Spleen (tissue), 11 donors: ENCODE measurements at regions not wholly inside any gene's neighbourhood (a gene's known extent, or its start where the extent isn't known, plus 50 kb on each side); places are given as distances from the start of the nearest gene placed in this dataset.

ENCODE experiments used
- DNase-seq: peaks from one replicate; pipeline ENCODE4 v3.0.0-alpha.2; 2020
- H3K27ac ChIP-seq, 8 donors: fragments of 200-600 bp; sonication (generic) in 7 of 8; 1 replicate in 4 of 8; 2 replicates in 4 of 8; pipeline versions ENCODE4 v1.5.0 to v1.8.0; 2016 to 2021; ENCODE audit warnings: inconsistent platforms in 4 of 8, mild to moderate bottlenecking in 4 of 8, moderate library complexity in 1 of 8
- H3K27me3 ChIP-seq, 7 donors: fragments of 200-600 bp; sonication (generic) in 6 of 7; replicated peaks in 1 of 7; 1 replicate in 4 of 7; 2 replicates in 3 of 7; pipeline versions ENCODE4 v1.5.0 to v1.8.0; 2016 to 2021; ENCODE audit warnings: inconsistent platforms in 3 of 7, mild to moderate bottlenecking in 1 of 7
- H3K36me3 ChIP-seq, 6 donors: fragments of 200-600 bp; sonication (generic) in 5 of 6; 1 replicate in 4 of 6; 2 replicates in 2 of 6; pipeline versions ENCODE4 v1.5.0 to v1.8.0; 2016 to 2021; ENCODE audit warnings: inconsistent platforms in 2 of 6
- H3K4me1 ChIP-seq, 6 donors: fragments of 200-600 bp; sonication (generic) in 5 of 6; 1 replicate in 3 of 6; 2 replicates in 3 of 6; pipeline versions ENCODE4 v1.5.0 to v1.8.0; 2016 to 2021; ENCODE audit warnings: inconsistent platforms in 3 of 6
- H3K4me3 ChIP-seq, 8 donors: fragments of 200-600 bp; sonication (generic) in 7 of 8; 1 replicate in 4 of 8; 2 replicates in 4 of 8; pipeline versions ENCODE4 v1.5.0 to v1.8.0; 2016 to 2021; ENCODE audit warnings: inconsistent platforms in 4 of 8, mild to moderate bottlenecking in 4 of 8, moderate library complexity in 2 of 8
- H3K9me3 ChIP-seq, 8 donors: fragments of 200-600 bp; sonication (generic) in 7 of 8; 1 replicate in 4 of 8; 2 replicates in 4 of 8; pipeline versions ENCODE4 v1.5.0 to v1.8.0; 2016 to 2021; ENCODE audit warnings: inconsistent platforms in 4 of 8
- CTCF ChIP-seq, 11 experiments: fragments of 200-600 bp in 7 of 11; fragments of 450-650 bp in 4 of 11; sonication (generic) in 4 of 11; IDR thresholded peaks in 8 of 11; conservative IDR thresholded peaks in 3 of 11; 1 replicate in 7 of 11; 2 replicates in 4 of 11; pipeline versions ENCODE4 v1.4.0 to v1.8.0; 2016 to 2021; ENCODE audit warnings: antibody characterized with exemption in 11 of 11, inconsistent platforms in 4 of 11, mild to moderate bottlenecking in 1 of 11
- POLR2A ChIP-seq, 3 donors: fragments of 450-650 bp; IDR thresholded peaks; one replicate each; pipeline ENCODE4 v1.5.1; 2017; ENCODE audit warnings: antibody characterized with exemption in 3 of 3, mild to moderate bottlenecking in 1 of 3
- POLR2AphosphoS5 ChIP-seq, 3 donors: sonication (generic); formaldehyde crosslinking; IDR thresholded peaks; one replicate each; pipeline ENCODE4 v1.5.1; 2017; ENCODE audit warnings: antibody characterized with exemption in 3 of 3
- WGBS, 5 donors: extraction: QIAGEN DNeasy Blood & Tissue Kit in 3 of 5; methylation state at CpG; one replicate each; pipeline versions ENCODE4 v1.1.5 to v1.1.7; 2013 to 2018; 5-methylcytosine and 5-hydroxymethylcytosine counted together
- intact Hi-C: fragments of 100-400 bp; cut with DNase I; formaldehyde crosslinking; loops from one replicate; pipeline ENCODE4 v1.15.0; 2023; ENCODE audit warnings: low total_unique reads
- donor health status: healthy with polysubstance abuse.
- donor health status: DM: no; HTN: no; CAD: no; lungs with moderate emphysema.
- donor health status: DM: no; HTN: no; CAD: no.
- donor health status: Bipolar disorder and iron deficiency.
- donor health status: healthy.
- donor health status: DM: no; HTN: no; CAD: no.
- donor health status: DM: yes; HTN: yes; CAD: no.

DNA sequence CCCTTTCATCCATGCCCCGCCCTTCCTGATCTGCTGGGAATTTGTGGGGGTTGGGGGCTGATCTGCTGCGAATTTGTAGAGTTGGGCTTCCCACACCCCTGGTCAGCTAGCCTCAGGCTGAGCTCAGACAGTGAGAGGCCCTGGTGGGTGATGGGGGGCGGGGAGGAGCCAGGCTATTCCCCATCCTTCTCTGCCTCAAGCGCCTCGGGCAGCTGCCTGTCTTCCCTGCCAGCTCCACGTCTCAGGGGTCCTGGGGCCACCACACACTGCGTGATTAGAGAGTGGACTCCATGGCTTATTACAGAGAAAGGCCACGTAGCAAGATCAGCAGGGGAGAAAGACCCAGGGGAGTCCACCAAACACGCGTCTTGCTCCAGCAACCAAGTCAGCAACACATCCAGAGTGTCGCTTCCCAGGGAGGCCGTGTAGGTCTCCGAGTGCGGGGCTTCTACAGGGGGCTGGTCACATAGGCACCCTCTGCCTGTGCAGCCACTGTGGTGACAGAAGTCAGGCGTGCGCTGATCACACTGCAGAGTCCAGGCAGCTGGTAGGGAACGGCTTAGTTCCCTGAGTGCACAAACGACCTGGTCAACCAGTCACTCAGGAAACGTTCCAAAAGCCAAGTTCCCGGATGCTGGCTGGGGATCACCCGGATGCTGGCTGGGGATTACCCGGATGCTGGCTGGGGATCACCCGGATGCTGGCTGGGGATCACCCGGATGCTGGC is 254.4 kb upstream of the SFSWAP start:
- WGBS, 5 donors = 74 to 87% (median 79%) methylated on average over 12 to 24 of the region's 24 CpGs
- Histone ChIP-seq H3K36me3 (no peaks in the 10 kb centered on the region), H3K9me3 (peaks cover 0 to 5% (median under 1%) of the 10 kb centered on the region in 8 donors), H3K27me3 (peaks cover 0 to 68% (median 0%) of the 10 kb centered on the region in 7 donors), H3K4me3 (no peak overlapping the region), H3K4me1 (no peaks in the 10 kb centered on the region), H3K27ac (no peak overlapping the region)
- intact Hi-C loops = no loop called here
- TF ChIP-seq POLR2A (IDR thresholded peaks at IDR 0.05) = no peak
- peak; percentile 64 for DNase-seq

- TF ChIP-seq CTCF (IDR thresholded peaks at IDR 0.05 in 8 of 11, conservative IDR thresholded peaks at IDR 0.05 in 3 of 11) = no peak
- TF ChIP-seq POLR2AphosphoS5 (IDR thresholded peaks at IDR 0.05) = no peak
- TF ChIP-seq POLR2A (IDR thresholded peaks at IDR 0.05) = no peak
- Histone ChIP-seq H3K9me3 (peaks cover 0 to 4% (median 0%) of the 10 kb centered on the region in 8 donors), H3K27me3 (peaks cover 0 to 70% (median 0%) of the 10 kb centered on the region in 7 donors), H3K36me3 (no peaks in the 10 kb centered on the region), H3K27ac (no peak overlapping the region), H3K4me3 (no peak overlapping the region), H3K4me1 (no peaks in the 10 kb centered on the region)
- WGBS, 5 donors = 86 to 95% (median 91%) methylated on average over 9 to 15 of the region's 15 CpGs
- DNase-seq = peak; percentile 67
- intact Hi-C loops = no loop called here
Measured at GRCh38 chr12:131457028-131457310, 253.9 kb upstream of the SFSWAP start.

DNA sequence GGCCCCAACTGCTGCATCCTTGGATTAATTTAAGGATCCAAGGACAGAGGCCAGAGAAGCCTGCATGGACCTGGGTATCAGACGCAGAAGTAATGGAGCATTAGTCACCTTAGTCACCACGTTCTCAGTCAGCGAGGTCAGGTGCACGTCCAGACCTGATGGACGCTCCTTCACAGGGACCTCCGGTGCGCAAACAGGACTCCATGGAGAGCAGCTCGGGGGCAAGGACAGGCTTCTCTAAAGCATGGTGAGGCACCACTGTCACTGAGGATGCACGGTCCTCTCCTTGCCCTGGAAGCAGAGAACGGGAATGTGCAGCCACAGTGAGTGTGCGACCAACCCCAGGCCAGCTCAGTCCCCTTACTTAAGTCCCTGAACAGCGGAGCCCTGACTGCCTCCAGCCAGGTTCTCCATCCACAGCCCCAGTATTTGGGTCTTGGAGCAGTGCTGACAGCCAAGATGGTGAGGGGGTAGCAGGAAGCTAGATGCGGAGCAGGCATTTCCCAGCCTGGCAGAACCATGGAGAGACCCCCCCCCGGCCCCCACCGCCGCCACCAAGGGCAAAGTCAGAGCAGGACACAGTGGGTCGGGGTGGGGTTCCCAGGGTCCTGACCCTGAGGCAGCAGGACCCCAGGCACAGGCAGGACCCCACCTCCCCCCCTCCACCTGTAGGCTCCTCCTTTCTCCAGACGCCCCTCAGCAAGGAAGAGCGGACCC is 253.4 kb upstream of the SFSWAP start:
- TF ChIP-seq POLR2AphosphoS5 (IDR thresholded peaks at IDR 0.05) = no peak
- no peak for TF ChIP-seq CTCF (IDR thresholded peaks at IDR 0.05 in 8 of 11, conservative IDR thresholded peaks at IDR 0.05 in 3 of 11)
- no peak for TF ChIP-seq POLR2A (IDR thresholded peaks at IDR 0.05)
- no peak overlapping the region for H3K27ac ChIP-seq
- H3K4me3 ChIP-seq = no peak overlapping the region
- DNase-seq = peak; percentile 67
- 91 to 97% (median 92%) methylated on average over 11 to 19 of the region's 19 CpGs for WGBS, 5 donors
- intact Hi-C loops = no loop called here
- no peaks in the 10 kb centered on the region for H3K4me1 ChIP-seq
- H3K9me3 ChIP-seq = peaks cover 0 to 7% (median 0%) of the 10 kb centered on the region in 8 donors
- H3K36me3 ChIP-seq = no peaks in the 10 kb centered on the region
- peaks cover 0 to 67% (median 0%) of the 10 kb centered on the region in 7 donors for H3K27me3 ChIP-seq

DNA sequence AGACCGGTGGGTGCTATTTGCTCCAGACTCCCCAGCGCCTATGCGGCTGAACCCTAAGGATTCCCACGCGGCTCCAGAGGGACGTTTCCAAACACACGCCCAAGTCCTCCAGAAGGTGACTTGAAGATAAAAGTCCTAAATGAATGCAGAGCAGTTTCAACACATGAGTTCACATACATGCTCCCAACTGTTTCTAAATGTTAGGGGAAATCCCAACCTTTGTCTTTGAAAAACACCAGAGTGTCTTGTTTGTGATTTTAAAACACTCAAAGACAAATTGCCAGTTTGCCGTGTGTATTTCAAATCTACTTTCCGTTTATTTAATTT is 252.9 kb upstream of the SFSWAP start:
- Histone ChIP-seq H3K4me1 (no peaks in the 10 kb centered on the region), H3K36me3 (no peaks in the 10 kb centered on the region), H3K4me3 (no peak overlapping the region), H3K27ac (no peak overlapping the region), H3K27me3 (peaks cover 0 to 64% (median 0%) of the 10 kb centered on the region in 7 donors), H3K9me3 (peaks cover 0 to 7% (median 0%) of the 10 kb centered on the region in 8 donors)
- TF ChIP-seq CTCF (IDR thresholded peaks at IDR 0.05 in 8 of 11, conservative IDR thresholded peaks at IDR 0.05 in 3 of 11) (no peak), POLR2A (IDR thresholded peaks at IDR 0.05) (no peak), POLR2AphosphoS5 (IDR thresholded peaks at IDR 0.05) (no peak)
- WGBS, 5 donors = 80 to 91% (median 85%) methylated on average over 9 of the region's 9 CpGs
- intact Hi-C loops = no loop called here
- no peak for DNase-seq
